ENCODE measurements at regions not wholly inside any gene's neighbourhood (a gene's known extent, or its start where the extent isn't known, plus 50 kb on each side); places are given as distances from the start of the nearest gene placed in this dataset.

DNA sequence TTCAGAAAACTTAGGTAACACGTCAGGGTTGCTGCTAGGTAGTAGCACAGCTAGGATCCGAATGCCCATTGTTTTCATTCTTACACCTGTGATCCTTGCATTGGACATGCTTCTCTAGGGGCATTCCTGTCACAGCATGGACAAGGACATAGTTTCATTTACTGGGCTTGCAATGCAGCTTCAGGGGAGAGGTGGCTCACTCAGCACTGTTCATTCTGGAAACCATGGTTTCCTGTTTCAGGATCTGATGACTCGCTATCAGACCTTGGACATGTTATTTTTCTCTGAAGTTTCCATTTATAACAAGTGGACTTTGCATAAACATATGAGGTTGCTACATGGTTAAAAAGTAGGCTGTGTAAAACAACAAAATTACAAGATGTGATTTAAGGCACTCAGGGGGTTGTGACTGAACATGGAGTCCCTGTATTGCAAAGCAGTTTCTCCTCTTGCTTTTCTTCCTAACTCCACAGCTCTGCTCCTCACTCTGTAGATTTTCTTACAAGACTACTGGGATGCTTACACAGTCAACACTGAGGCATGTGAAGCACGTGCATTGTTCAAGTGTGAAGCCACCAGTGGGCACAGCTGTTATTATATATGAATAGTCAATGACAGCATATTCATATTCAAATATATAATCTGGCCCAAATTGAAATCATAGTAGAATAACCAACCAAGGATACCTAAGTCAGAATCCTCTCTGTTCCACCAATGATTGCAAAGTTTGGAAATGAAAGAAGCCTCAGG, 66.1 kb upstream of the STK32A start:
- TF ChIP-seq, protein P1, sequence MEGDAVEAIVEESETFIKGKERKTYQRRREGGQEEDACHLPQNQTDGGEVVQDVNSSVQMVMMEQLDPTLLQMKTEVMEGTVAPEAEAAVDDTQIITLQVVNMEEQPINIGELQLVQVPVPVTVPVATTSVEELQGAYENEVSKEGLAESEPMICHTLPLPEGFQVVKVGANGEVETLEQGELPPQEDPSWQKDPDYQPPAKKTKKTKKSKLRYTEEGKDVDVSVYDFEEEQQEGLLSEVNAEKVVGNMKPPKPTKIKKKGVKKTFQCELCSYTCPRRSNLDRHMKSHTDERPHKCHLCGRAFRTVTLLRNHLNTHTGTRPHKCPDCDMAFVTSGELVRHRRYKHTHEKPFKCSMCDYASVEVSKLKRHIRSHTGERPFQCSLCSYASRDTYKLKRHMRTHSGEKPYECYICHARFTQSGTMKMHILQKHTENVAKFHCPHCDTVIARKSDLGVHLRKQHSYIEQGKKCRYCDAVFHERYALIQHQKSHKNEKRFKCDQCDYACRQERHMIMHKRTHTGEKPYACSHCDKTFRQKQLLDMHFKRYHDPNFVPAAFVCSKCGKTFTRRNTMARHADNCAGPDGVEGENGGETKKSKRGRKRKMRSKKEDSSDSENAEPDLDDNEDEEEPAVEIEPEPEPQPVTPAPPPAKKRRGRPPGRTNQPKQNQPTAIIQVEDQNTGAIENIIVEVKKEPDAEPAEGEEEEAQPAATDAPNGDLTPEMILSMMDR (IDR thresholded peaks at IDR 0.05; ENCODE audit: low read depth, low read length, missing input control): no peak
- TF ChIP-seq TAF1 (conservative IDR thresholded peaks at IDR 0.05) (no peak), GABPA (IDR thresholded peaks at IDR 0.05 in 1 of 2, conservative IDR thresholded peaks at IDR 0.05 in 1 of 2) (no peak), YY1 (IDR thresholded peaks at IDR 0.05) (no peak)
- TF ChIP-seq, protein P2, sequence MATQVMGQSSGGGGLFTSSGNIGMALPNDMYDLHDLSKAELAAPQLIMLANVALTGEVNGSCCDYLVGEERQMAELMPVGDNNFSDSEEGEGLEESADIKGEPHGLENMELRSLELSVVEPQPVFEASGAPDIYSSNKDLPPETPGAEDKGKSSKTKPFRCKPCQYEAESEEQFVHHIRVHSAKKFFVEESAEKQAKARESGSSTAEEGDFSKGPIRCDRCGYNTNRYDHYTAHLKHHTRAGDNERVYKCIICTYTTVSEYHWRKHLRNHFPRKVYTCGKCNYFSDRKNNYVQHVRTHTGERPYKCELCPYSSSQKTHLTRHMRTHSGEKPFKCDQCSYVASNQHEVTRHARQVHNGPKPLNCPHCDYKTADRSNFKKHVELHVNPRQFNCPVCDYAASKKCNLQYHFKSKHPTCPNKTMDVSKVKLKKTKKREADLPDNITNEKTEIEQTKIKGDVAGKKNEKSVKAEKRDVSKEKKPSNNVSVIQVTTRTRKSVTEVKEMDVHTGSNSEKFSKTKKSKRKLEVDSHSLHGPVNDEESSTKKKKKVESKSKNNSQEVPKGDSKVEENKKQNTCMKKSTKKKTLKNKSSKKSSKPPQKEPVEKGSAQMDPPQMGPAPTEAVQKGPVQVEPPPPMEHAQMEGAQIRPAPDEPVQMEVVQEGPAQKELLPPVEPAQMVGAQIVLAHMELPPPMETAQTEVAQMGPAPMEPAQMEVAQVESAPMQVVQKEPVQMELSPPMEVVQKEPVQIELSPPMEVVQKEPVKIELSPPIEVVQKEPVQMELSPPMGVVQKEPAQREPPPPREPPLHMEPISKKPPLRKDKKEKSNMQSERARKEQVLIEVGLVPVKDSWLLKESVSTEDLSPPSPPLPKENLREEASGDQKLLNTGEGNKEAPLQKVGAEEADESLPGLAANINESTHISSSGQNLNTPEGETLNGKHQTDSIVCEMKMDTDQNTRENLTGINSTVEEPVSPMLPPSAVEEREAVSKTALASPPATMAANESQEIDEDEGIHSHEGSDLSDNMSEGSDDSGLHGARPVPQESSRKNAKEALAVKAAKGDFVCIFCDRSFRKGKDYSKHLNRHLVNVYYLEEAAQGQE (IDR thresholded peaks at IDR 0.05): no peak
- TF ChIP-seq, protein P3, sequence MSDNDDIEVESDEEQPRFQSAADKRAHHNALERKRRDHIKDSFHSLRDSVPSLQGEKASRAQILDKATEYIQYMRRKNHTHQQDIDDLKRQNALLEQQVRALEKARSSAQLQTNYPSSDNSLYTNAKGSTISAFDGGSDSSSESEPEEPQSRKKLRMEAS (IDR thresholded peaks at IDR 0.05): no peak
- TF ChIP-seq, protein P4, sequence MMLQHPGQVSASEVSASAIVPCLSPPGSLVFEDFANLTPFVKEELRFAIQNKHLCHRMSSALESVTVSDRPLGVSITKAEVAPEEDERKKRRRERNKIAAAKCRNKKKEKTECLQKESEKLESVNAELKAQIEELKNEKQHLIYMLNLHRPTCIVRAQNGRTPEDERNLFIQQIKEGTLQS (IDR thresholded peaks at IDR 0.05): no peak
